ENCODE measurements at regions not wholly inside any gene's neighbourhood (a gene's known extent, or its start where the extent isn't known, plus 50 kb on each side); places are given as distances from the start of the nearest gene placed in this dataset.

DNA sequence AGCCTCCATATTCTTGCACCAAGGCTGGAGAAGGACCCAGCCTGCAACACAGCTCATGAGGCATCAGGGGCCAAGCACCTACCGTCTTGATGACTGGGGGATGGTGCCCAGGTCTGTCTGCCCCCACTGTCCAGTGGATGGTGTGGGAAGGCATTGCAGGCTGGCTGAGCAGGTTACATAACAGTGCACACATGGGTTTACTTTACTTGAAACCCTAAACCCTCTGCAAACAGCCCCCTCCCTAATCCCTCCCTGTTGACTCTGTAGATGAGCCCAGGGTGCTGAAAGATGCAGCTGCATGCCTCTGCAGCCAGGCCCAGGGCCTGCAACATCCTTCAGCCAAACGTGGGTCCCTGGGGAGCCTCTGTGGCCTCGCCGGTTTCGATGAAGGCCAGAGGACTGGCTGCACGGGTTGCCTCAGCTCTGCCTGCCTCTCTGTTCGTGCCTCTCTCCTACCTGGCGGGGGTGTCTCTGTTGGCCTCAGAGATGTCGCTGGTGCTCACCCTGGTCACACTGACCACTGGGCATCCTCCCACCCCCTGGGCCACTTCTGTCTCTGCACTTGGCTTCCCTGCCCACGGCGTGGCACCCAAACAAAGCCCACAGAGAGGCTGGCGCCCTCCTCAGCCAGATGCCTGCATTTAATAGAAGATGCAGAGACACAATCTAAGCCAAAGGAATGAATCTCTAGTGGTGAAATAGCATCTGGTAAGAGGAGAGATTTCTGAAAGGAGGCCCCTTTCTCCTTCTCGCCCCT lies 95.1 kb downstream of the METRNL start:
- Histone ChIP-seq H3K27ac (no peak overlapping the region), H3K36me3 (ENCODE audit: low read depth, missing control alignments) (no peaks in the 10 kb centered on the region), H3K27me3 (no peaks in the 10 kb centered on the region), H3K9me3 (no peaks in the 10 kb centered on the region), H3K4me1 (peaks cover 2% of the 10 kb centered on the region), H3K4me3 (no peak overlapping the region)
- WGBS, 2 donors: 63 to 81% methylated on average over 11 to 13 of the region's 13 CpGs
- DNase-seq: peak; percentile 43
- intact Hi-C loops (cut with DNase I; ENCODE audit: low total_unique reads): no loop called here
- no peak for TF ChIP-seq CTCF (IDR thresholded peaks at IDR 0.05)
- TF ChIP-seq POLR2A (IDR thresholded peaks at IDR 0.05): no peak

DNA sequence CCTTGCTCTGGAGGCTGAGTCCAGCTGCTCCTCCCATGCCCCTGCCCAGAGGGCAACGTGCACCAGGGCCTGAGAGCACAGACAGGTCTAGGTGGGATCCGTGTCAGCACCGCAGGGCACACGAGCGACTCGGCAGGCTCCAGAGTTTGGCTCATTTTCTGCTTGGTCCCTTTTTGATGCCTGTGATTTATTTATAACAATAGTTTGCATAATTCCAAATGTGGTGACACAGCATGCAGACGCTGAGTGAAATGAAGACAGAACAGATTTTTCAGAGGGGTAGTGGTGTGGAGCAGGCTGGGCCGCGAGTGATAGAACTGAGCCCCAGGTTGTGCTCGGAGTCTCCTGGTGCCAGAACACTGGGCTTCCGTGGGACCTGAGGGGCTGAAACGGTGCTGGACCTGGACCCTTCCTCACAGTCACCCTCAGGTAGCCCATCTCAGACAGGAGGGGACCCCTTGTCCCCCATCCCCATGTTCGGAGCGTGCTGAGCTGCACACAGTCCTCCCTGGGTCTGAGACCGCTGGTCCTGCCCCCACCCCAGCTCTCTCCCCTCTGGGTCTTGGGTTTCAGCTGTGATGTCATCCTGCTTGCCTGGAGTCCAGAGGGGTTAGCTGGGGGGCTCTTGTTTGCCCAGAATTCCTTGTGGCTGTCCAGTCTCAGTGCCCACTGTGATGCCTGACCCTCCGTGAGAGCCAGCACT lies 95.9 kb downstream of the METRNL start:
- H3K27ac ChIP-seq: no peak overlapping the region
- TF ChIP-seq CTCF (IDR thresholded peaks at IDR 0.05) (no peak), POLR2A (IDR thresholded peaks at IDR 0.05) (no peak)
- 86 to 94% methylated on average over 13 to 16 of the region's 16 CpGs for WGBS, 2 donors
- peaks cover 2% of the 10 kb centered on the region for H3K4me1 ChIP-seq
- H3K36me3 ChIP-seq (ENCODE audit: low read depth, missing control alignments): no peaks in the 10 kb centered on the region
- H3K9me3 ChIP-seq: no peaks in the 10 kb centered on the region
- H3K4me3 ChIP-seq: no peak overlapping the region
- intact Hi-C loops (cut with DNase I; ENCODE audit: low total_unique reads): no loop called here
- H3K27me3 ChIP-seq: no peaks in the 10 kb centered on the region
- DNase-seq: no peak

DNA sequence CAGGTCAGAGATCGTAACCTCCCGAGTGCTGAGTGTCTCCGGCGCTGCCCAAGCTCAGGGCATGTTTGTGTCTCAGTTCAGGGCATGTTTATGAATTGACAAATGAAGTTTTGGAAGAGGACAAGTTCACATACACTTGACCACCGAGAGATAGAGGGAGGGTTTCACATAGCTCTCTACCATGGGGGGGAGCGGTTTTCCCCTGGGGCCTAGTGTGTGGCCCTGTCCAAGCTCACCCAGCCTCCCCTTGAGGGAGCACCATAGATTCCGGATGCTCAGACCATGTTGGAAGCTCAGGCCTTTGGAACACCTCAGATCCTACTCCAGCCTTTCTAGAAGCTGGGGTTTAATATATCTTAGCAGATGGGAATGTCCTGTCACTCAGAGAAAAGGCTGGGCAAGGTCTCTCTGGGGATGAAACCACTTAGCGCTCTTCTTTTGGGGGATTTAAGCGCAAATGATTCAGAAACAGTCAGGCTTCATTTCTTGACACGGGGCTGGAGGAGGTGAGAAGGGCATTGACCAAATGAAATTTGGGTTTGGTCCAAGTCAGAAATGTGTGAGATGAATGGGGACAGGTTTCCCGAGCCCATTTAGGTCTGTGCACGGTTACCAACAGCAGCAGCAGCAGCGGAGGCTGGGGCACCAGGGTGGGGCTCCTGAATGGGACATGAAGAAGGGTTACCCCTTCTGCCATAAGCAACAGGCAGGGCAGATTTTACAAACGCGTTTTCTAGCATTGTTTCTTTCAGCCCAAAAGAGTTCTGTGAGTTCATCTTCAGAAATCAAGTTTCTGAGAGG lies 96.6 kb downstream of the METRNL start:
- Histone ChIP-seq H3K4me3 (no peak overlapping the region), H3K36me3 (ENCODE audit: low read depth, missing control alignments) (no peaks in the 10 kb centered on the region), H3K27ac (no peak overlapping the region), H3K9me3 (no peaks in the 10 kb centered on the region), H3K27me3 (no peaks in the 10 kb centered on the region), H3K4me1 (peaks cover 2% of the 10 kb centered on the region)
- no peak for DNase-seq
- WGBS, 2 donors: 94 to 95% methylated on average over 12 to 15 of the region's 15 CpGs
- intact Hi-C loops (cut with DNase I; ENCODE audit: low total_unique reads): no loop called here
- TF ChIP-seq CTCF (IDR thresholded peaks at IDR 0.05): no peak
- no peak for TF ChIP-seq POLR2A (IDR thresholded peaks at IDR 0.05)

DNA sequence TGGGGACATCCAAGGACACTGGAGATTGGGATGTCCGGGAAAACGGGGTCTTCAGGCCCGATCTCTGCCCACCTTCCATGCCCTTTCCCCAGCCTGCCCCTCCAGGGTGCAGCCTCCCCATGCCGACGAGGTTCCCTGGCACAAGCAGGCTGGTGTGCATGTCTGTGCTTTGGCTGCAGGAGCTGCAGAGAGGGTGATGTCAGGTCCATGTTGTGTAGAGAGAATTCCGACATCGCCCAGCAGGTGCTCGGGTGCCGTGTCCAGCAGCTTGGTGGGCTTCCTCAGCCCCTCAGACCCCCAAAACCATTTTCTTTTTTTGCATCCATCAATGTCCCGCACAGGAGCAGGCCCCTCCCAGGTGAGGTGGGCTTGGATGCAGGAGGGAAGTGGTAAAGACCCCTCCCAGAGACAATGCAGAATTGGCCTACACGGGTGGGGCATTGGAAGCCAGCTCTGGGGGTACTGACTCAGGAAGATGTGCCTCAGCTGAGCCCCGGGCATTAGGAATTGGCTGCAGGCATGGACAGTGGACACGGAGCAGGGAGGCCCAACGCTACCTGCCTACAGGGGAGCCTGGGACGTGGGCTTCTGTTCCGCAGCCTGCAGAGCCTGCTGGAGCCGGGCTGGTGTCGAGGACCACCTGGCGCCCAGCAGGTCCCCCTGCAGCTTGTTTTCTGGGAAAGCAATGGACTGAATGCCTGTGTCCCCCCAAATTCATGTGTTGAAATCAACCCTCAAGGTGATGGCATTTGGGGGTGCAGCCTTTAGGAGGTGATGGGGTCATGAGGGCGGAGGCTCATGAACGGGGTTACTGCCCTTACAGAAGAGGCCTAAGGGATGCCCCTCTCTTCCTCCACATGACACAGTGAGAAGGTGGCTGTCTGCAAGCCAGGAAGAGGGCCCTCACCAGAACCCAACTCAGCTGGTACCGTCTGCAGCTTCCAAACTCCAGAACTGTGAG lies 97.5 kb downstream of the METRNL start:
- WGBS, 2 donors: 94 to 95% methylated on average over 15 to 22 of the region's 22 CpGs
- H3K36me3 ChIP-seq (ENCODE audit: low read depth, missing control alignments): no peaks in the 10 kb centered on the region
- intact Hi-C loops (cut with DNase I; ENCODE audit: low total_unique reads): no loop called here
- no peaks in the 10 kb centered on the region for H3K27me3 ChIP-seq
- H3K9me3 ChIP-seq: no peaks in the 10 kb centered on the region
- TF ChIP-seq CTCF (IDR thresholded peaks at IDR 0.05) (no peak), POLR2A (IDR thresholded peaks at IDR 0.05) (no peak)
- peaks cover 2% of the 10 kb centered on the region for H3K4me1 ChIP-seq
- DNase-seq: peak; percentile 10
- no peak overlapping the region for H3K4me3 ChIP-seq
- no peak overlapping the region for H3K27ac ChIP-seq
